Kidney epithelial cell (primary cell): ENCODE measurements at regions not wholly inside any gene's neighbourhood (a gene's known extent, or its start where the extent isn't known, plus 50 kb on each side); places are given as distances from the start of the nearest gene placed in this dataset.

Experiments
- DNase-seq: peaks from one replicate; pipeline ENCODE4 v3.0.0-alpha.2; 2010; ENCODE audit warnings: low read depth
- H3K27me3 ChIP-seq: 2 replicates; pipeline ENCODE4 v1.6.0; 2011; ENCODE audit warnings: low read length; ENCODE audit not compliant: control insufficient read depth, insufficient read depth
- H3K36me3 ChIP-seq: 2 replicates; pipeline ENCODE4 v1.5.1; 2011; ENCODE audit warnings: low read length; ENCODE audit not compliant: control insufficient read depth, insufficient read depth
- H3K4me3 ChIP-seq: 2 replicates; pipeline ENCODE4 v1.5.1; 2011; ENCODE audit warnings: low read depth, mild to moderate bottlenecking, control low read depth, low read length
- TF ChIP-seq, protein P1 (sequence below): IDR thresholded peaks from 2 replicates; pipeline ENCODE4 v1.5.1; 2011; ENCODE audit warnings: mild to moderate bottlenecking, moderate library complexity, low read length, control low read depth, inconsistent platforms; ENCODE audit not compliant: insufficient read depth, poor library complexity, severe bottlenecking

DNA sequence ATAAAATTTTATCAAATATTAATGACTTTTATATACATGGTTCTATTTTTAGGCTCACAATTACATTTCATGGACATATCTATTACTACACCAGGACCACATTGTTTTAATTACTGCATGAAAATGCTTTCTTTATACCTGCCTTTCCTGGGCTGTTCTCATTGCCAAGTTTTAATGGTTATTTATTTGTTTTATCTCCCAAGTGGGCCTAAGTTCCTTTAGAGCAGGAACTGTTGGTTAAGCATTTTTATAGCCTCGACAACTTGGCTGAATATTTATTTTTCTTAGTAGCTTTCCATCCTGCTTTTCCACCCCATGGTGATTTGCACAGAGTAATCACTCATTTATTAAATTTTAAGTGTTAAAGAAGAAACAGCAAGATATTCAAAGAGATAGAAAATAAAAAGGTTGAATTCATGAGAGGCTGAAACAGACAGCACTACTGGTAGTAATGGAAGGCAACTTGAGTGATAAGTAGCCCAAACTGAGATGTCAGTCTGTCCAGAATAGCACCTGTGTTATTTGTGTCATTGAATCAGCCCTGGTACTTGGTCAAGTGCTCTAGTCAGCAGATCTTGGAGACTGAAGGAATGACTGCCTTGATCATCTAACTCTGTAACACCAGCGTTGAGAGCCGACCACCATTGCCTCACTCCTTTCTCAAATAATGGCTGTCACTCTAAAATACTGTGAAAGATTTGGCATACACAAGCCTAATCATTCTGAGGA, 119.1 kb upstream of the EGLN3 start:
- Histone ChIP-seq H3K4me3 (no peak overlapping the region), H3K36me3 (no peaks in the 10 kb centered on the region), H3K27me3 (no peaks in the 10 kb centered on the region)
- no peak for DNase-seq
- TF ChIP-seq, protein P1, sequence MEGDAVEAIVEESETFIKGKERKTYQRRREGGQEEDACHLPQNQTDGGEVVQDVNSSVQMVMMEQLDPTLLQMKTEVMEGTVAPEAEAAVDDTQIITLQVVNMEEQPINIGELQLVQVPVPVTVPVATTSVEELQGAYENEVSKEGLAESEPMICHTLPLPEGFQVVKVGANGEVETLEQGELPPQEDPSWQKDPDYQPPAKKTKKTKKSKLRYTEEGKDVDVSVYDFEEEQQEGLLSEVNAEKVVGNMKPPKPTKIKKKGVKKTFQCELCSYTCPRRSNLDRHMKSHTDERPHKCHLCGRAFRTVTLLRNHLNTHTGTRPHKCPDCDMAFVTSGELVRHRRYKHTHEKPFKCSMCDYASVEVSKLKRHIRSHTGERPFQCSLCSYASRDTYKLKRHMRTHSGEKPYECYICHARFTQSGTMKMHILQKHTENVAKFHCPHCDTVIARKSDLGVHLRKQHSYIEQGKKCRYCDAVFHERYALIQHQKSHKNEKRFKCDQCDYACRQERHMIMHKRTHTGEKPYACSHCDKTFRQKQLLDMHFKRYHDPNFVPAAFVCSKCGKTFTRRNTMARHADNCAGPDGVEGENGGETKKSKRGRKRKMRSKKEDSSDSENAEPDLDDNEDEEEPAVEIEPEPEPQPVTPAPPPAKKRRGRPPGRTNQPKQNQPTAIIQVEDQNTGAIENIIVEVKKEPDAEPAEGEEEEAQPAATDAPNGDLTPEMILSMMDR, result no peak

DNA sequence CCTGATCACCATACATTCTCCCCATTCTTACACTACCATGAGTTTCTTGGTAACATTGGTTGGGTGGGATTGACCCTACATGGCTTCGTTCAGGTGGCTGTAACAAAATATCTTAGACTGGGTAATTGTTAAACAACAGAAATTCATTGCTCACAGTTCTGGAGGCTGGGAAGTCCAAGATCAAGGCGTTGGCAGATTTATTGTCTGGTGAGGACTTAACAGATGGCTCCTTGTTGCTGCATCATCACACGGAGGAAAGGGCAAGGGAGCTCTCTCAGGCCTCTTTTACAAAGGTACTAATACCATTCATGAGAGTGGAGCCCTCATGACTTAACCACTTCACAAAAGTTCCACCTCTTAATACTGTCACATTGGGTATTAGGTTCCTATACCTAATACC, 116.7 kb upstream of the EGLN3 start:
- Histone ChIP-seq H3K27me3 (no peaks in the 10 kb centered on the region), H3K4me3 (no peak overlapping the region), H3K36me3 (no peaks in the 10 kb centered on the region)
- TF ChIP-seq, protein P1, result no peak
- no peak for DNase-seq

DNA sequence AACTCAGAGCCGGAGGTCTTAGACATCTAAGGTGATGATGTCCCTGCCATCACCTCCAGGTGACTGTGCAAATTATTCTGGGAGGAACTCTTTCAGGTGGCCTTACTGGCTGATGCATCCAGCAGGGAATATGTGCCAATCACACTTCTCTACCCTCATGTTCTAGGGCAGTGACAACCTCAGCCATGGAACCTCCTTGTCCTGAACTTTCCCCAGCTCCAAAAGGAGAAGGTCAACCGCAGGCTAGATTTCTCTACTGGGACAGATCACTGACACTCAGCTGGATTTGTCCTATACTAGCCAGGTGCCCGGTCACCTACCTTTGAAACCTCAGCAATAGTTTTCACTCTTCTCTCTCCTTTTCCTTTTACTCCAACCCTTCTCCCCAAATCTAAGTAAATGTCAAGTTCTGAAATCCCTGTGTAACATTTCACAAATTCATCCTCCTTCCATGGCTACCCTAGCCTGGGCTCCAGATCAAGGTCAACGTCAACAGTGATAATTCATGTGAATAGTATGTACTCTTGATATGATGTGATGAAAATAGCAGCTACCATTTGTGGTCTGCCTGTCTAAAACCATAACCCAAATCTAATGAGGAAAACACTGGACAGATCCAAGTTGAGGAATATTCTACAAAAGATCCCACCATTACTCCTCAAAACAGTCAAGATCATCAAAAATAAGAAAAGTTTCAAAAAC, 115.0 kb upstream of the EGLN3 start:
- Histone ChIP-seq H3K36me3 (no peaks in the 10 kb centered on the region), H3K27me3 (no peaks in the 10 kb centered on the region), H3K4me3 (no peak overlapping the region)
- DNase-seq, result no peak
- TF ChIP-seq, protein P1, result no peak

DNA sequence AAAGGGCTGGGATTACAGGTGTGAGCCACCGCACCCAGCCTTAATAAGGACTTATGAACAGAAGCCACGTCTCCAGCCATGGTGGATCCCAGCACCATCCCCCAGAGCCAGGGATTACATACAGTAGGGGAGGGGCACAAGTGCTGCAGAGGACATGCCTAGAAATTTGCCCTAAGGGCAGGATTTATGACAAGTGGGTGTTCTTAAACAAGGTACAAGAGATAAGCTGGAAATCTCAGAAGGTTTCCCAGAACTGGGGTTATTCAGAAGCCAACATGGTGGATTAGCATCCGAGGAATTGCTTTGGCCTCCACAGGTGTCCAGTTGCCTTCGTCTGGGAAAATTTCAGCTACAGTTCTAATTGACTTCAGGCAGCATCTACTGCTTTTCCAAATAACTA, 114.4 kb upstream of the EGLN3 start:
- H3K36me3 ChIP-seq, result no peaks in the 10 kb centered on the region
- TF ChIP-seq, protein P1, result no peak

DNA sequence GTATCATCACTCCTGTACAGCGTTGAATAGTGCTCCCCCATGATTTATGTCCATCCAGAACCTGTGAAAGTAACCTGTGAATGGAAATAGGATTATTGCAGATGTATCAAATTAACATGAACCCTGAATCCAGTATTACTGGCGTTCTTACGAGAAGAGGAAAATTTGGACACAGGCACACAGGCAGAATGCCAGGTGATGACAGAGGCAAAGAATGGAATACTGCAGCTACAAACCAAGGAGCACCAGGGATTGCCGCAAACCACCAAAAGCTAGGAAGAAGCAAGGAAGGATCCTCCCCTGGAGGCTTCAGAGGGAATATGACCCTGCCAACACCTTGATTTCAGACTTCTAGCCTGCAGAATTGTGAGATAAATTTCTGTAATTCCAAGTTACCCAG, 113.5 kb upstream of the EGLN3 start:
- TF ChIP-seq, protein P1, result no peak
- Histone ChIP-seq H3K4me3 (no peak overlapping the region), H3K36me3 (no peaks in the 10 kb centered on the region), H3K27me3 (no peaks in the 10 kb centered on the region)
- DNase-seq, result no peak

More for the DNA sequence above, 114.4 kb upstream of the EGLN3 start:
- Histone ChIP-seq H3K27me3 (no peaks in the 10 kb centered on the region), H3K4me3 (no peak overlapping the region)
- DNase-seq, result no peak
